Kidney epithelial cell (primary cell): ENCODE measurements at regions not wholly inside any gene's neighbourhood (a gene's known extent, or its start where the extent isn't known, plus 50 kb on each side); places are given as distances from the start of the nearest gene placed in this dataset.
"Not testable (repeated sequence)": the region's sequence is repeated elsewhere in the genome, so short reads cannot be mapped to it uniquely, and the experiment has no call there.

Source experiments
- DNase-seq: peaks from one replicate; pipeline ENCODE4 v3.0.0-alpha.2; 2010; ENCODE audit warnings: low read depth
- H3K27me3 ChIP-seq: 2 replicates; pipeline ENCODE4 v1.6.0; 2011; ENCODE audit warnings: low read length; ENCODE audit not compliant: control insufficient read depth, insufficient read depth
- H3K36me3 ChIP-seq: 2 replicates; pipeline ENCODE4 v1.5.1; 2011; ENCODE audit warnings: low read length; ENCODE audit not compliant: control insufficient read depth, insufficient read depth
- H3K4me3 ChIP-seq: 2 replicates; pipeline ENCODE4 v1.5.1; 2011; ENCODE audit warnings: low read depth, mild to moderate bottlenecking, control low read depth, low read length
- TF ChIP-seq, protein P1 (sequence below): IDR thresholded peaks from 2 replicates; pipeline ENCODE4 v1.5.1; 2011; ENCODE audit warnings: mild to moderate bottlenecking, moderate library complexity, low read length, control low read depth, inconsistent platforms; ENCODE audit not compliant: insufficient read depth, poor library complexity, severe bottlenecking

DNA sequence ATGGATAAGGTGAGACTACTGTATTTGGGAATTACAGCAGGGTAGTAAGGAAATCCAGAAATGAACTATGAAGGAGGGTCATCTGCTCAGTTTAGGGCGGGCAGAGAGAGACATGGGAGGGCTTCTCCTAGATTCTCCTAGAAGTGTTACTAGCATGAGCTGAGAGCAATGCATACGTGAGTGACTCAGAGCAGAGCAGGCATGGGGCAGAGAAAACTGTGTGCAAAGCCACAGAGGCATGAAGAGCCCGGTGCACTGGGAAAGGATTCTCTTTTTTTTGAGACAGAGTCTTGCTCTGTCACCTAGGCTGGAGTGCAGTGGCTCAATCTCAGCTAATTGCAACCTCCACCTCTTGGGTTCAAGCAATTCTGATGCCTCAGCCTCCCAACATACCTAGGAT is 116.2 kb downstream of the SOCS6 start:
- Histone ChIP-seq H3K27me3 (no peaks in the 10 kb centered on the region), H3K4me3 (no peak overlapping the region), H3K36me3 (no peaks in the 10 kb centered on the region)
- no peak for DNase-seq
- TF ChIP-seq, protein P1, sequence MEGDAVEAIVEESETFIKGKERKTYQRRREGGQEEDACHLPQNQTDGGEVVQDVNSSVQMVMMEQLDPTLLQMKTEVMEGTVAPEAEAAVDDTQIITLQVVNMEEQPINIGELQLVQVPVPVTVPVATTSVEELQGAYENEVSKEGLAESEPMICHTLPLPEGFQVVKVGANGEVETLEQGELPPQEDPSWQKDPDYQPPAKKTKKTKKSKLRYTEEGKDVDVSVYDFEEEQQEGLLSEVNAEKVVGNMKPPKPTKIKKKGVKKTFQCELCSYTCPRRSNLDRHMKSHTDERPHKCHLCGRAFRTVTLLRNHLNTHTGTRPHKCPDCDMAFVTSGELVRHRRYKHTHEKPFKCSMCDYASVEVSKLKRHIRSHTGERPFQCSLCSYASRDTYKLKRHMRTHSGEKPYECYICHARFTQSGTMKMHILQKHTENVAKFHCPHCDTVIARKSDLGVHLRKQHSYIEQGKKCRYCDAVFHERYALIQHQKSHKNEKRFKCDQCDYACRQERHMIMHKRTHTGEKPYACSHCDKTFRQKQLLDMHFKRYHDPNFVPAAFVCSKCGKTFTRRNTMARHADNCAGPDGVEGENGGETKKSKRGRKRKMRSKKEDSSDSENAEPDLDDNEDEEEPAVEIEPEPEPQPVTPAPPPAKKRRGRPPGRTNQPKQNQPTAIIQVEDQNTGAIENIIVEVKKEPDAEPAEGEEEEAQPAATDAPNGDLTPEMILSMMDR, result no peak

DNA sequence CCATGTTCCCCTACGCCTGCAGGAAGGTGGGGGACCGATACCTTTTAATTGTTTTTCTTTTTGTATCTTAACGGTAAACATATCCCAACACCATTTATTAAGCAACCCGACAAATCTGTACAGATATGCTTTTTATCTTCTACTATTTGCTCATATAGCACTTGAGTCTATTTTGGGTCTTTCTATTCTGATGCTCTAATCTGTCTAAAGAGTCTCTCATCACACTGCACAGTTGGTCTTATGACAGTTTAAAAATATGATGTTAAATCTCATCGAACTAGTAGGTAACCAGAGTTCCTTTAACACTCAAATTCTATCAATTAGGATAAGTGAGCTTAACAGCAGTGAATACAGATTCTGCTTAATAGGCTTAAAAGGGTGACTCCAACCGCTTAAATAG is 111.6 kb downstream of the SOCS6 start:
- H3K4me3 ChIP-seq, result no peak overlapping the region
- H3K27me3 ChIP-seq, result no peaks in the 10 kb centered on the region
- no peak for DNase-seq
- TF ChIP-seq, protein P1, result no peak
- no peaks in the 10 kb centered on the region for H3K36me3 ChIP-seq

DNA sequence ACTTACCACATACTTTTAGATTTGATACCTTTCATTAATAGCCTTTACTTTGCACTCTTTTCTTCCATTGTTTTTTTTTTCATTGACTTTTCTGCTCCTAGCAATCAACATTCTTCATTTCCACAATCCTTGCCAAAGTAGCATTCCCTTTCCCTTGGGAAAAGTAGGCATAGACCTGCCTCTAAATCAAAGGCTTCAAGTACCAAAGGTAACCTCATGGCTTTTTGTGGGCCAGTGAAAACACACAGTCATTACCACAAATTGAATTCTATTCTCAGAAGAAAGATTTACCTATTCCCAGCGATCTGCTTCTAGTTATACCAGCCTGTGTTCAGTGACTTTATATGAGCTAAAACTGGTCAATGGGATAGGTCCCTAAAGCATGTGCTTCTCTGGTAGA is 109.2 kb downstream of the SOCS6 start:
- Histone ChIP-seq H3K4me3 (no peak overlapping the region), H3K27me3 (no peaks in the 10 kb centered on the region), H3K36me3 (no peaks in the 10 kb centered on the region)
- no peak for DNase-seq
- TF ChIP-seq, protein P1, result no peak

DNA sequence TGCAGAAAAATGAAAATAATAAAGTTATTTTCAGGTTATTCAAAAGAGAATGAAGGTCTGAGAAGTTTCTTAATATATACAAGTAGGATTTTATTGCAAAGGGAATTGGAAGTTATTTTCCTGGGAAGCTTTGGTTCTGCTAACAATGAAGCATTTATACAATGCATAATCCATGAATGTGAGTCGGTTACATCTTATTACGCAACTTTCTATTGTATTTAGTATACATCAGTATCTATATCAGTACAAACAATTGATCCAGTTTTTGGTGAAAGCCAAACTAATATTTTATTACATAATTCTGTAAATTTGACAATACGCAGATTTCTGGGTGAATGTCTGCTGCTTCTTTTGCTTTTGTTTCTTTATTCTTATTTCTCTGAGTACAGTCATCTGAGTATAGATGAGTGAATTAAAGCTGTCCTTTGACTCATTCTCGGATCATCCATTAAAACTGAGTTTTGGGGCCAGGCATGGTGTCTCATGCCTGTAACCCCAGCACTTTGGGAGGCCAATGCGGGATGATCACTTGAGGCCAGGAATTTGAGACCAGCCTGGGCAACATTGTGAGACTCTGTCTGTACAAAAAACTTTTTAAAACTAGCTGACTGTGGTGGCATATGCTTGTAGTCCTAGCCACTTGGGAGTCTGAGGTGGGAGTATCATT is 108.5 kb downstream of the SOCS6 start:
- Histone ChIP-seq H3K36me3 (no peaks in the 10 kb centered on the region), H3K27me3 (no peaks in the 10 kb centered on the region), H3K4me3 (no peak overlapping the region)
- DNase-seq, result no peak
- TF ChIP-seq, protein P1, result no peak

DNA sequence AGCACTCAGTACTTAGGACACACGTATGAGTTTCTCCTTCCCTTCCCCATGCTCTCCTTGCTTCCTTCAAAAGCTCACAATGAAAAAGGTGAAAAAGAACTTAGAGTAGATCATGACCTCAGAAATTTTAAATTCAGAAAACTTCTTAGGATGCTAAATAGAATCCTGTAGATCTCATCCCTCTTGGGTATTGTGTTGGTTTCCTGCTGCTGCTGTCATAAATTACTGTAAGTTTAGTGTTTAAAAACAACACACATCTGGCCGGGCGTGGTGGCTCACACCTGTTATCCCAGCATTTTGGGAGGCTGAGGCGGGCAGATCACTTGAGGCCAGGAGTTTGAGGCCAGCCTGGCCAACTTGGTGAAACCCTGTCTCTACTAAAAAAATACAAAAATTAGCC is 106.9 kb downstream of the SOCS6 start:
- DNase-seq, H3K36me3 ChIP-seq, H3K4me3 ChIP-seq, H3K27me3 ChIP-seq: not testable (repeated sequence)

DNA sequence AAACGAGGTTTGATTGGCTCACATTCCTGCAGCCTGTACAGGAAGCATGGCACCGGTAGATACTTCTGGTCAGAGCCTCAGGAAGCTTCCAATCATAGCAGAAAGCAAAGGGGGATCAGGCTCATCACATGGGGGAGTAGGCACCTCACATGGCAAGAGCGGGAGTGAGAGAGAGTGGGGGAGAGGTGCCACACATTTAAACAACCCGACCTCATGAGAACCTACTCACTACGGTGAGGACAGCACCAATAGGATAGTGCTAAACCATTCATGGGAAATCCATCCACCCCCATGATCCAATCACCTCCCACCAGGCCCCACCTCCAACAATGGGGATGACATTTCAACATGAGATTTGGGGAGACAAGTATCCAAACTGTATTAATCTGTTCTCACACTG is 105.8 kb downstream of the SOCS6 start:
- Histone ChIP-seq H3K36me3 (no peaks in the 10 kb centered on the region), H3K27me3 (no peaks in the 10 kb centered on the region), H3K4me3 (no peak overlapping the region)
- TF ChIP-seq, protein P1, result no peak
- no peak for DNase-seq
